HG02571 (cell line): ENCODE measurements at regions not wholly inside any gene's neighbourhood (a gene's known extent, or its start where the extent isn't known, plus 50 kb on each side); places are given as distances from the start of the nearest gene placed in this dataset.
"Not testable (repeated sequence)": the region's sequence is repeated elsewhere in the genome, so short reads cannot be mapped to it uniquely, and the experiment has no call there.

Experiments
- ATAC-seq: cut with Tn5 transposase; IDR thresholded peaks from one replicate; pipeline ENCODE4 v1.9.1; 2021; ENCODE audit warnings: mild to moderate bottlenecking, moderate library complexity; ENCODE audit not compliant: unreplicated experiment

DNA sequence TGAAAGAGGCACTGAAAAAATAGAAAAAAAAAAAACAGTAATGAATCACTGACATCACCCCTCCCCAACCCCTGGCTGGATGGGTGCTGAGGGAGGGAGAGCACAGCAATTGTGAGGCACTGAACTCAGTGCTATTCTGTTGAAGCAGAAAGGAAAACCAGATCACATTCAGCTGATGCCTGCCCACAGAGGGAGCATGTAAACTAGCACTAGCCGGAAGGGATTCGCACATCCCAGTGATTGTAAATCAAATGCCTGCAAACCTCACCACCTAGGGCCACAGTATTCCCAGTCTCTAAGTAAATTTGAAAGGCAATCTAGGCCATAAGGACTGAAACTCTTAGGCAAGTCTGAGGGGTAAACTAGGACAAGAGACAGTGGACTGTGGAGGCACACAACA lies 772.0 kb upstream of the CCDC179 start:
- ATAC-seq = no peak

DNA sequence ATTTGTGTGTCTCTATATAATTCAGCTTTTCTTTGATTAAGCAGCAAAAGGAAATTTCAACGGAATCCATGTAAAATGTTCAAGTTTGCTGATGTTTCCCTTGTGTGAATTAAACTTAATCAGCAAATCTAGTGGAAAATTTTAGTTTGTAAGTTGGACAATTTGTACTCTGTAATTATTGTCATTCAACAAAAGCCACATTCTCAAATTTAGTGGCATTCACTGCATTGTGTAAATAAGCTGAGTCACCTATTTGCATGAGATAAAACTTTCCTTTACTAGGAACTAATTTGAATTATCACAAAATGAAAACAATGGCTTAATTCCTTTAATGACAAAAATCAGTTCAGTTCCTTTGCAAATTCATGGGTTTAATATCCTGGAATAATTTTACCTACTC lies 784.2 kb upstream of the CCDC179 start:
- ATAC-seq = no peak

DNA sequence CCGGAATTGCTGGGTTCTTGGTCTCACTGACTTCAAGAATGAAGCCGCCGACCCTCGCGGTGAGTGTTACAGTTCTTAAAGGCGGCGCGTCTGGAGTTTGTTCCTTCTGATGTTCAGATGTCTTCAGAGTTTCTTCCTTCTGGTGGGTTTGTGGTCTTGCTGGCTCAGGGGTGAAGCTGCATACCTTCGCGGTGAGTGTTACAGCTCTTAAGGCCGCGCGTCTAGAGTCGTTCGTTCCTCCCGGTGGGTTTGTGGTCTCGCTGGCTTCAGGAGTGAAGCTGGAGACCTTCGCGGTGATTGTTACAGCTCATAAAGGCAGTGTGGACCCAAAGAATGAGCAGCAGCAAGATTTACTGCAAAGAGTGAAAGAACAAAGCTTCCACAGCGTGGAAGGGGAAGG lies 792.1 kb upstream of the CCDC179 start:
- ATAC-seq = not testable (repeated sequence)

DNA sequence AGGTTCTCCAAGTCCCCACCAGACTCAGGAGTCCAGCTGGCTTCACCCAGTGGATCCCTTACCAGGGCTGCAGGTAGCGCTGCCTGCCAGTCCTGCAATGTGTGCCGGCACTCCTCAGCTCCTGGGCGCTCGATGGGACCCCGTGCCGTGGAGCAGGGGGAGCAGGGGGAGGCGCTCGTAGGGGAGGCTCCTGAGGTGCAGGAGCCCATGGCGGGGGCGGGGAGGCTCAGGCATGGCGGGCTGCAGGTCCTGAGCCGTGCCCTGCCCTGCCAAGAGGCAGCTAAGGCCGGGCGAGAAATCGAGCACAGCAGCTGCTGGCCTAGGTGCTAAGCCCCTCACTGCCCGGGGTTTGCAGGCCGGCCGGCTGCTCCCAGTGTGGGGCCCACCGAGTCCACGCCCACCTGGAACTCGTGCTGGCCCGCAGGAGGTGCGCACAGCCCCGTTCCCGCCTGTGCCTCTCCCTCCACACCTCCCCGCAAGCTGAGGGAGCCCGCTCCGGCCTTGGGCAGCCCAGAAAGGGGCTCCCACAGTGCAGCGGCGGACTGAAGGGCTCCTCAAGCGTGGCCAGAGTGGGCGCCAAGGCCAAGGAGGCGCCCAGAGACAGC lies 792.9 kb upstream of the CCDC179 start:
- no peak for ATAC-seq

DNA sequence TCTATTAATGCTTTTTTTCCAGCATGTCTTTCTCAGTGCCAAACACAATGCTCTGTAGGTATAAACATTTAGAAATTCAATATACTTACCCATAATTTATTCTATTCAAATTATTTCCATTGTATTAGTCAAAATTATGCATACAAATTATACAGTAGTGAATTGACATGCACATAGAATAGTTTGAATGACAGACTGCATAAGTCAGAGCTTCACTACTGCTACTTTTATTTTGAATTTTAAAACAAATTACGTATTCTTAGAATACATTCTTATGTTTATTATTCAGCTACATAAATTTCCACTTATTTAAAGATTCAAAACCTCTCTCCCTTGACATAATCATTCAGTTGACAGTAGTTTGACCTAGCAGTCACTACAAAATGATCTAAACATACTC lies 808.0 kb upstream of the CCDC179 start:
- ATAC-seq = no peak

DNA sequence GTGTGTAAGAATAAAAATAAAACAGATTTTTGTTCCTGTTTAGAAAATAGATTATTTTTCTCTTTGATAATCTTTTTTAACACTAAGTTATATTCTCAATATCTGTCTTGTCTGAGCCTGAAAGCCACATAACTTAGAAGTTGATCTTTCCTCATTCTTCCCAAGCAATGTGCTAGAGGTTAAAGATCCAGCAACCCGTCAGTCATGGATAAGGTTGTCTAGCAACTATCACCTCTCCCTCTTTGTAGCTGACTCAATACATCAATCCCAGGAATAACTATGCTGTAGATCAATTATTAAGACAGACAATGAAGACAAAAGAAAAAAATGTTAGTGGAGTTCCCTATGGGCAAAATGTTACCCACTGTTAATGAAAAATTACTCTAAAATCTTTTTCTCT lies 813.1 kb upstream of the CCDC179 start:
- no peak for ATAC-seq

DNA sequence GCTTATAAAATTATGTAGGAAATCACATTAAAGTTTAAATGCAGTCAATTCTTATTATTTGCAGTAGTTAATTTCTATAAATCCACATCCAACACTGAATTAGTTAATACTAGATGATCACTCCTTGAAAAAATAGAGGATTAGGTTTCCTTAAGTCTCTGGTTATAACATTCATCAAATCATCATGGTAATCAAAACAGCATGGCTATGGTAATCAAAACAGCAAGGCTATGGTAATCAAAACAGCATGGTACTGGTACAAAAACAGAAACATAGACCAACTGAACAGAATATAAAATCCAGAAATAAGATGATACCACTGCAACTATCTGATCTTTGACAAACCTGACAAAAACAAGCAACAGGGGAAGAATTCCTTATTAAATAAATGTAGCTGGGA lies 814.6 kb upstream of the CCDC179 start:
- no peak for ATAC-seq

DNA sequence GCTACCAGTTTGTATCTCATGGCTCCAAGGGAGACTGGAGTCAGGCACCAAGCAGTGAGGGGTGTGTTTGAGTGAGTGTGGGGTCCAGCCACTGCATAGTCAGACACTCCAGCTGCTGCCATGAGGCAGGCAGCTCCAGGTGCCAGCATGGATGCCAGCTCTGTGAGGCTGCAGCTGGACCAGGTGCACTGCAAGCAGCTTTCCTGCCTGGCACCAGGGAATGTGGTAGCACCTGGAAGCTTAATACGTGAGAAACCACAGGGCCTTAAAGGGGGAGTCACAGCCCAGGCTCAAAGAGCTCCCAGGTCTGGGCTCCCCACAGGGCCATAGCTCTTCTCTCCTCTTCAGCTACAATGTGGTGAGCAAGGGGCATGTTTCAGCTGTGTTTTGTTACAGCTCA lies 817.8 kb upstream of the LUZP2 start:
- ATAC-seq = no peak

DNA sequence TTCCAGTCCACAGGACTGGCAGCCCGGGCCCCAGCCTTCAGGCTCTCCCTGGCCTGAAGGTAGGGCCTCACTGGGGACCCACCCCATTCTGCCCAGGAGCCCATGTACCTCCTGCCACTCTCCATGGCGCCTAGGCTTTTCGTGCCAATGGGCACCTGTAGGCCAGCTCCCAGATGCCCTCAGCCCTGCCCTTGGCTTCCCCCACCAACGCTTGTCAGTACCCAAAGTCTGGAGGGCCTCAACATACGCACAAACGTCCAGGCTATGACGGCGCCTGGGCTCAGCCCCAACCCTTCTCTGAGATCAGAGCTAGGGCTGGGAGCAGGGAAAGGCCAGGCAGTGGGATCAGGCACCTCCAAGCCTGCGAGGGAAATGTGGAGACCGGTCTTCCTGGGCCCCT lies 816.9 kb upstream of the LUZP2 start:
- no peak for ATAC-seq

DNA sequence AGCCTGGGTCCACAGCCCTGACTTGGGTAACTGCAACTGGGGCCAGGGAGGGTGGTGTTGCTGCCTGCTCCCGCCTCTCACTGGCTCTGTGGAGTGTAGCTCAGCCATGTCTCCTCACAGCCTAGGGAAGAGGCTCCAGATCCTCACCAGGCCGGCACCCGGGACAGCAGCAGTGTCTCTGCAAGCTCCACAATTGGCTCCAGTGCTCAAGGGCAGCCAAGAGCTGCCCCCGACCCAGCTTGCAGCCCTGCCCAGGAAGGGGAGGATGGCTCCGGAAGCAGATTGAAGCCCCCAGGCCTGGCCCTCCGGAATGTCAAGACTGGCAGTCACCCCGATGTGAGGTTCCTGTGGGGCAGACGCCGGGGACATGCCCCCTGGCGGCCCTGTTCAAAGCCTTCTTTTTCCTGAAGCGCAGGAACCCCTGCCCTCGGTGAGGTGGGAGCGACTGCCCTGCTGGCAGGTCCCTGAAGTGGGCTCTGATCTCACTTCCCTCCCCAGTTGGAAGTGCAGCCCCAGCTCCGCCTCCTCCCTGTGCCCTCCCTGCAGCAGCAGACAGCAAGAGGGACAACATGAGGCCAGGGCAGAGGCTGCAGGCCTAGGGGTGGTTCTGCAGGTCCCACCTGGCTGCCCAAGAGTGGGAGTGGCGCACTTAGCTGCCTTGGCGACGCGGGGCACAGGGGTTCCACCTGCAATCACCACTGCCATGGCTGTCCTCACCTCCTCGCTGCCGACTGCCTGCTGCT lies 816.2 kb upstream of the LUZP2 start:
- ATAC-seq = no peak

DNA sequence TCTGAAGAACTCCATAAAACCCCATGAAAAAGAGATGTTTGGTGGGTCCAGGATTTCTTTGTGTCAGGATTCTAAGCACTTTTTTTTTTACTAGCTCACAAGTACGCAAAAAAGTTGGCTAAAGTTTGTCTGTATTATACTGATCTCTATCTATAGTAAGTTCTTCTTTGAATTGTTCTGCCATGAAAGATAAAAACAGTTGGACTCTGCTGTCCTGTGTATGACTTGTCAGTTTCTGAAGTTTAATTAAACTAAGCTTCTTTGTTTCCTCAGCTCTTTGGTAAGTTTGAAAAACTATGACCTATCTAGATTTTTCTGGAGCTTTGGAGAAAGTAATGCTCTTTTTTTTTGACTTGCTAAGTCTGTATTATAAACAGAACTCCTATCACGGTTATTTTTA lies 812.2 kb upstream of the LUZP2 start:
- no peak for ATAC-seq

DNA sequence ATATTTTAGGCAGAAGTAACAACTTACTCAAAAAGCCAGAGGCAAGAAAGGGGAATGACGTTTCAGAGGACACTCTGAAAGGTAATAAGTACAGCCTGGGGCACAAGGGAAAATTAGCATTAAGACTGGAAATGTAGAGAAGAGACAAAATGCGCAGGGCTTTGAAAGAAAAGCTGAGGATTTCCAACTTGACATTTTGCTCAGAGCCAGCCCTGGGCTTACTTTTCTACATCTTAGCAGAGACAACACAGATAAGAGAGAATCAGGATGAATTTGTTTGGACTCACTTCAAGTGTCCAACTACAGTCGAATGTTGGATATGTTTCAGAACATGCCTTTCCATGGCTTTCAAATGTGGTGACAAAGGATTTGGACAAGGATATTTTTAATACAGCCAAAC lies 808.9 kb upstream of the LUZP2 start:
- ATAC-seq = no peak

DNA sequence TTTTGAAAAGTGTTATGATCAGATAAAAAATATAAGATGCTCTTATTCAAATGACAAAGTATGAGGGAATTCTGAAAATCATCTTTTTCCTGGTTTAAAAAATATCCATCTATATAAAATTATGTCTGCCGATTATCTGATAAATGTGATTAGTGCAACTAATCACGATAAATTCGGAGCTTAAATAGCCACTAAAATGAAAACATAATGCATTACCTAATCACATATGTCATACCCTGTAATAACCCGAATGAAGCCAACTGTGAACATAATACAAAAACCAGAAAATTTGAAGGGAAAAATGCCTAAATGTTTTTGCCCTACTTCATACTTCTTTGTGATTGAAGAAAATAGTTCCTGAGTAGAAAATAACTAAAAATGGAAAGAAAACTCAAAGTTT lies 808.4 kb upstream of the LUZP2 start:
- no peak for ATAC-seq

DNA sequence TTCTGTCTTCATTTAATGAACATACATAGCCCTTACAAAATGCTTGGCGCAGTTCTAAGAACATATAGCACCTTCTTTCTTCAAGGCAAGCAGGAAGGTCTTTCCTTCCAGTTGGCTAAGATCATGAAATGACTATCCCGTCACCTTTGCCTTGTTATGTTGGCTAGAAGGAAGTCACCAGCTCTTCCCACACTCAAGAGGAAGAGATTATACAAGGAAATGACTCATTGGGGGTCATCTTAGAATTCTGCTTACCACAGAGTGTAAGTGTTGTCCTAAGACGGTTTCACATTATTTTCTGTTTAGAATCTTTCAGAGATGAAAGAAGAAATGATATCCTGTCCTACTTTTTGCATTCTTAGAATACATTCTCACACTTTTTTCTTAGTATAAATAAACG lies 808.0 kb upstream of the LUZP2 start:
- no peak for ATAC-seq

DNA sequence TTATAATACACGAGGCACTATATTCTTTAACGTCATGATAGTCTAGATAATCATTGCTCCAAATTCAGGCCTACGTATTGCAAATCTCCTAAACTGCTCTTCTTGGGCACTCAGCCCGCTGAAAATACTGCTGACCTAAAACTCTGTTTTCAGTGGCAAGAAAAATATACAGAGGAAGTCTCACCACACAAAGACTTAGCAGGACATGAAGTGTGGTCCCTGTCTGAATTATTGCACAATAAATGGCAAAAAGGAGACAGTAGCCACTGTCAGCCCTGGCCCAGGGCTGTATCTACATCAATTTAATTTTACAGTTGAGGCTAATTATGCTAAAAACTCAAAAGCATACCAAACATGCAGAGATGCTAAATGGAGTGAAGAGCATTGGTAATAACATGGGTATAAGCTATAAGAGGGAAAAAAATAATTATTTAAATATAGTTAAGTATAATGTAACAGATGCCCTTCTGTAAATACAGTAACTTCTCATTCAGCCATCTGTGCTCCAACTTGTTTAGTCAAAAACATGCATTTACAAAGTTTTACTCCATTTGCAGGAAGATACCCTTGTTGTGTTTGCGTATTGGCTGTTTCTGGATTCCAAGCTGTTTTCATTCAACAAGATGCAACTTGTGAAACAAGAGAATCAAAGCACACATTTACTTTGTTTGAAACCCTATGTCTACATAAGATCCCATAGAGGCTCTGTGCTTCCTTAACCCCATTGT lies 800.0 kb upstream of the LUZP2 start:
- no peak for ATAC-seq

DNA sequence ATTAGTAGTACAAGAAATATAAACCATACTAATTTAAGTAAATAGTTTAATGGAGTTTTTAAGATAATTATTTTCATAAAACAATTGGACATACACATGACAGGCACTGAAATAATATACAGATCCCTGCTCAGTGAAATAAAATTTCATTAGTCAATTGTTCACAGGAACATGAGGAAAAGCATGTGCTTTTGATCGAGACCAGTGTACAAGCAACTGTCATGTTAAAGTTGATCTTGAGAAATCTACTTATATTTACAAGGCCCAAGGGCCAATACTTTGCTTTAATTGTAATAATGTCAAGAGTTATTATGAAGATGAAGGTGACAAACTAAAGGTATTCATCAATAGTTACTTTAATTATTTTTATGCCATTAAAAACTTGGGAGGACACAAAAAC lies 792.7 kb upstream of the LUZP2 start:
- no peak for ATAC-seq

DNA sequence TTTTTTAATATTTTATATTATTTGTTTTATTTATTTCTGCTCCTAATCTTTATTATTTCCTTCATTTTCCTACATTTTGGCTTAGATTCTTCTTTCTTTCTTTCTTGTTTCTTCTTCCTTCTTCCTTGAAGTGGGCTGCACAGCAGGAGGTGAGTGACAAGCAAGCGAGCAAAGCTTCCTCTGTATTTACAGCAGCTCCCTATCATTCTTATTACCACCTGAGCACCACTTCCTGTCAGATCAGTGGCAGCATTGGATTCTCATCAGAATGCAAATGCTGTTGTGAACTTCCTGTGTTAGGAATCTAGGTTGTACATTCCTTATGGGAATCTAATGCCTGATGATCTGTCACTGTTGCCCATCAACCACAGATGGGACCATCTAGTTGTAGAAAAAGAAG lies 784.9 kb upstream of the LUZP2 start:
- ATAC-seq = no peak

DNA sequence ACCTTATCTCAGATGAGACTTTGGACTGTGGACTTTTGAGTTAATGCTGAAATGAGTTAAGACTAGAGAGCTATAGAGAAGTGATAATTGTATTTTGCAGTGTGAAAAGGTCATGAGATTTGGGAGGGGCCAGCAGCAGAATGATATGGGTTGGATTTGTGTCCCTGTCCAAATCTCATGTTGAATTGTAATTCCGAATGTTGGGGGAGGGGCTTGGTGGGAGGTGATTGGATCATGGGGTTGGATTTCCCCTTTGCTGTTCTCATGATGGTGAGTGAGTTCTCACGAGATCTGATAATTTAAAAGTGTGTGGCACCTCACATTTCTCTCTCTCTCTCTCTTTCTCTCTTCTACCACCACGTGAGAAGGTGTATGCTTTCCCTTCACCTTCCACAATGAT lies 777.8 kb upstream of the LUZP2 start:
- ATAC-seq = no peak

DNA sequence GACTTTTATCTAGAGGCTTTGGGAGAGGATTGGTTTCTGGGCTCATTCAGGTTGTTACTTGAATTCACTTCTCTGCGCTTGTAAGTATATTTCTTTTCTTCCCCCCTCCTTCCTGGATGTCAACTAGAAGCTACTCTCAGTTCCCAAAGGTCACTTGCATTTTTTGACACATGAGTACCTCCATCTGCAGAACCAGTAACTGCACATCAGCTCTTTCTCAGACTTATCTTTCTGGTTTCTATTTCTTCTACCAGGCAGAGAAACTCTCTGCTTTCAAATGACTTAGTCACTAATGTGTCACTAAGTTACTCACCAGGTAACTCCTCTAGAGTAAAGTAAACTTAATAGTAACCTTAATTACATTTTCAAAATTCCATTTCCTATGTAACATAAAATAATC lies 773.0 kb upstream of the LUZP2 start:
- no peak for ATAC-seq

DNA sequence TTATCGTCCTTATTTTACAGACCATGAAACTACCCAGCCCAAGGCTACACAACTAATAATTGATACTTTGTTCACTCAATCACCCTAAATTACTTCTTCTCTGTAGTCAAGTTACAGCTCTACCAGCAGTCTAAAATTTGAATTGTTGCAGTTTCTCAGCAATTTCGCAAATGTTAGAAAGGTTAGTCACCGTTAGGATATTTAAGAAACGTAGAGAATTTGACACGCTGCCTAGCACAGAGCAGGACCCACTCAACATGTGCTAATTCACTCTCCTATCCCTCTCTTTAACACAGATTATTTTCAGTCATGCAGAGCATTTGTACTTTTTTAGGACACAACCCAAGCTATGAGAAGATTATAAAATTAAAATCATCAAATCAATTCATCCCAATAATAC lies 771.1 kb upstream of the LUZP2 start:
- no peak for ATAC-seq

DNA sequence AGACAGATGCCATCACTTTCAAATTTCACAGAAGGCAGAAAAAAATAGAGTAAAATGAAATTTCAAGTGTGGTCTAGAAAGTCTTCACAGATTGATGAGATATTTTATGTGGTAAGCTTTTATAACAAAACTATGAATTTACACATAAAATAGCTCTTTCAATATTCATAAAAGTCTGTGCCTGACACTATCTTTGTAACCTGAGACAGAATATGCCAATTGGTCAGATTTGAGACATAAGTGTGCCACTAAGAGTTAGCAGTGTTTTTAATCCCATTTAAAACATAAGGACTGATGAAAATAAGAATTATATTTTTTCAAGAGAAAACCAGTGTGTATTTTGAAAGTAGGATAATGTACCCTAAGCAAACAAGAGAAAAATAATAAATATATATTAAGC lies 769.5 kb upstream of the LUZP2 start:
- no peak for ATAC-seq

DNA sequence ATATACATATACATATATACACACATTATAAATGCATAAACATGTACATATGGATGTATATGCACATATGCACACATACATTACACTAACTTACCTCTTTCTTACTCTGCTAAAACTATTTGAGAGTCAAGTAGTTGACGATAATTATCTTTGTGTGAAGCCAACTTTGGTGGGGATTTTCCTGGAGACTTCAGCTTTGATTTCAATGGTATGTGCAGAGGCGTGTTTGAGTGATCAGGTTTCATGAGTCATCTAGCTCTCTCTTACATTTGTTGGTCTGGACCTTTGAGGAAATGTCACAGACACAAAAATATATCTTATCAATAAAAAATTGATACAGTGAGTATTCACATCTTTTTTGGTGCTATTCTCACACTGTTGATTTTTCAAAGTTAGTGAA lies 769.1 kb upstream of the LUZP2 start:
- no peak for ATAC-seq
